ENCODE measurements at regions not wholly inside any gene's neighbourhood (a gene's known extent, or its start where the extent isn't known, plus 50 kb on each side); places are given as distances from the start of the nearest gene placed in this dataset.

- no peak for DNase-seq (ENCODE audit: low spot score)
Measured at GRCh38 chr4:111720866-111721265, 424.4 kb upstream of the FAM241A start.

GRCh38 chr4:111722213-111722720 is 423.0 kb upstream of the FAM241A start:
- DNase-seq (ENCODE audit: low spot score): no peak

- no peak for DNase-seq (ENCODE audit: low spot score)
Measured at GRCh38 chr4:111736516-111736915, 408.7 kb upstream of the FAM241A start.

GRCh38 chr4:111744847-111745246 is 400.4 kb upstream of the FAM241A start:
- DNase-seq (ENCODE audit: low spot score): no peak

- no peak for DNase-seq (ENCODE audit: low spot score)
Measured at GRCh38 chr4:111748157-111748556, 397.1 kb upstream of the FAM241A start.

GRCh38 chr4:111754003-111754402 is 391.3 kb upstream of the FAM241A start:
- DNase-seq (ENCODE audit: low spot score): no peak

GRCh38 chr4:111755571-111755970 is 389.7 kb upstream of the FAM241A start:
- no peak for DNase-seq (ENCODE audit: low spot score)

- DNase-seq (ENCODE audit: low spot score): no peak
Measured at GRCh38 chr4:111761531-111761930, 383.7 kb upstream of the FAM241A start.

- DNase-seq (ENCODE audit: low spot score): no peak
Measured at GRCh38 chr4:111770514-111770913, 374.7 kb upstream of the FAM241A start.

GRCh38 chr4:111773858-111774257 is 371.4 kb upstream of the FAM241A start:
- DNase-seq (ENCODE audit: low spot score): peak; percentile 1

GRCh38 chr4:111775556-111776297 is 369.5 kb upstream of the FAM241A start:
- no peak for DNase-seq (ENCODE audit: low spot score)

- DNase-seq (ENCODE audit: low spot score): no peak
Measured at GRCh38 chr4:111776561-111776960, 368.7 kb upstream of the FAM241A start.

GRCh38 chr4:111778543-111778942 is 366.7 kb upstream of the FAM241A start:
- no peak for DNase-seq (ENCODE audit: low spot score)

GRCh38 chr4:111780965-111781364 is 364.3 kb upstream of the FAM241A start:
- DNase-seq (ENCODE audit: low spot score): no peak

GRCh38 chr4:111781611-111782010 is 363.6 kb upstream of the FAM241A start:
- DNase-seq (ENCODE audit: low spot score): peak; percentile 14

GRCh38 chr4:111788099-111788498 is 357.2 kb upstream of the FAM241A start:
- DNase-seq (ENCODE audit: low spot score): no peak

GRCh38 chr4:111789901-111790640 is 355.2 kb upstream of the FAM241A start:
- DNase-seq (ENCODE audit: low spot score): no peak

- no peak for DNase-seq (ENCODE audit: low spot score)
Measured at GRCh38 chr4:111792632-111793031, 352.6 kb upstream of the FAM241A start.

GRCh38 chr4:111793433-111794091 is 351.7 kb upstream of the FAM241A start:
- no peak for DNase-seq (ENCODE audit: low spot score)

GRCh38 chr4:111797455-111798163 is 347.6 kb upstream of the FAM241A start:
- DNase-seq (ENCODE audit: low spot score): no peak

- no peak for DNase-seq (ENCODE audit: low spot score)
Measured at GRCh38 chr4:111798840-111799239, 346.4 kb upstream of the FAM241A start.

- DNase-seq (ENCODE audit: low spot score): no peak
Measured at GRCh38 chr4:111800551-111800950, 344.7 kb upstream of the FAM241A start.
